HG02678 (cell line): ENCODE measurements at regions not wholly inside any gene's neighbourhood (a gene's known extent, or its start where the extent isn't known, plus 50 kb on each side); places are given as distances from the start of the nearest gene placed in this dataset.

Experiments
- ATAC-seq: cut with Tn5 transposase; IDR thresholded peaks from one replicate; pipeline ENCODE4 v1.9.1; 2021; ENCODE audit warnings: mild to moderate bottlenecking, moderate library complexity; ENCODE audit not compliant: unreplicated experiment

GRCh38 chr11:80592546-80592945 lies 1151.7 kb upstream of the TENM4 start:
- ATAC-seq, result no peak

- no peak for ATAC-seq
These were observed 1147.1 kb upstream of the TENM4 start for GRCh38 chr11:80587906-80588305.

- no peak for ATAC-seq
These were observed 1145.6 kb upstream of the TENM4 start for GRCh38 chr11:80586464-80586863.

- ATAC-seq, result no peak
These were observed 1143.8 kb upstream of the TENM4 start for GRCh38 chr11:80584661-80585060.

- no peak for ATAC-seq
These were observed 1129.0 kb upstream of the TENM4 start for GRCh38 chr11:80569832-80570231.

- no peak for ATAC-seq
These were observed 1124.4 kb upstream of the TENM4 start for GRCh38 chr11:80565231-80565630.

GRCh38 chr11:80562523-80563125 lies 1121.8 kb upstream of the TENM4 start:
- no peak for ATAC-seq

GRCh38 chr11:80559942-80560341 lies 1119.1 kb upstream of the TENM4 start:
- no peak for ATAC-seq

GRCh38 chr11:80553565-80553964 lies 1112.7 kb upstream of the TENM4 start:
- no peak for ATAC-seq

- no peak for ATAC-seq
These were observed 1101.9 kb upstream of the TENM4 start for GRCh38 chr11:80542704-80543103.

- ATAC-seq, result no peak
These were observed 1097.2 kb upstream of the TENM4 start for GRCh38 chr11:80538040-80538439.

GRCh38 chr11:80533463-80533862 lies 1092.6 kb upstream of the TENM4 start:
- no peak for ATAC-seq

- no peak for ATAC-seq
These were observed 1091.9 kb upstream of the TENM4 start for GRCh38 chr11:80532633-80533232.

- ATAC-seq, result no peak
These were observed 1088.9 kb upstream of the TENM4 start for GRCh38 chr11:80529726-80530125.

- ATAC-seq, result no peak
These were observed 1085.0 kb upstream of the TENM4 start for GRCh38 chr11:80525663-80526405.

GRCh38 chr11:80524349-80524748 lies 1083.5 kb upstream of the TENM4 start:
- no peak for ATAC-seq

- ATAC-seq, result no peak
These were observed 1082.2 kb upstream of the TENM4 start for GRCh38 chr11:80523057-80523456.

GRCh38 chr11:80521592-80521991 lies 1080.8 kb upstream of the TENM4 start:
- ATAC-seq, result no peak

GRCh38 chr11:80520507-80520887 lies 1079.7 kb upstream of the TENM4 start:
- no peak for ATAC-seq

GRCh38 chr11:80519596-80520506 lies 1079.0 kb upstream of the TENM4 start:
- no peak for ATAC-seq

- no peak for ATAC-seq
These were observed 1076.9 kb upstream of the TENM4 start for GRCh38 chr11:80517701-80518100.
